ENCODE measurements at regions not wholly inside any gene's neighbourhood (a gene's known extent, or its start where the extent isn't known, plus 50 kb on each side); places are given as distances from the start of the nearest gene placed in this dataset.

DNA sequence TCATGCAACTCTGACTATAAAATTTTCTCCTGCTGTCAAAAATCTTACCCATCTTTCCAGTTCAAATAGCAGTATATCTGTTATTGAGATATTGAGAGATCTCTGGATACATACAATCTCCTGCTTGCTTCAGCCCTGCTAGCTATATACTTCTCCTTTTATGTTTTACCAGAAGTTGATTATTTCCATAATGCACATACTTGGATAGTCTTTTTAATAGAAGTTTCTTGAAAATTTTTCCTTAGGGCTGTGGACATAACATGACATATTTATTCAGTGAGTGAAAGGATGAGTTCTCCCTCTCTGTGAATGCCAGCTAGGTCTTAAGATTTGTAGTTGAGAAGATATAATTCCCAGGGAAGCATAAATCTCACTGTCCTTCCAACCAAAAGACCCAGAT is 234.1 kb upstream of the NR3C2 start:
- no peak overlapping the region for H2AFZ ChIP-seq (ENCODE audit: low read depth)
- H4K20me1 ChIP-seq (ENCODE audit: insufficient read depth) = no peaks in the 10 kb centered on the region
- TF ChIP-seq CTCF (conservative IDR thresholded peaks at IDR 0.05; ENCODE audit: low read depth, low read length) = no peak
- no peak overlapping the region for H3K27ac ChIP-seq
- H3K27me3 ChIP-seq (ENCODE audit: insufficient read depth, low read depth) = no peaks in the 10 kb centered on the region
- H3K9ac ChIP-seq = no peak overlapping the region
- H3K4me3 ChIP-seq (IDR thresholded peaks at IDR 0.05; ENCODE audit: insufficient read depth, low read depth, low read length) = no peak overlapping the region
- no peaks in the 10 kb centered on the region for H3K36me3 ChIP-seq (ENCODE audit: insufficient read depth)
- H3K79me2 ChIP-seq (ENCODE audit: insufficient read depth, low read depth) = no peaks in the 10 kb centered on the region
- H3K4me2 ChIP-seq = no peak overlapping the region
- H3K4me1 ChIP-seq (ENCODE audit: low read depth, poor library complexity, severe bottlenecking) = no peaks in the 10 kb centered on the region

DNA sequence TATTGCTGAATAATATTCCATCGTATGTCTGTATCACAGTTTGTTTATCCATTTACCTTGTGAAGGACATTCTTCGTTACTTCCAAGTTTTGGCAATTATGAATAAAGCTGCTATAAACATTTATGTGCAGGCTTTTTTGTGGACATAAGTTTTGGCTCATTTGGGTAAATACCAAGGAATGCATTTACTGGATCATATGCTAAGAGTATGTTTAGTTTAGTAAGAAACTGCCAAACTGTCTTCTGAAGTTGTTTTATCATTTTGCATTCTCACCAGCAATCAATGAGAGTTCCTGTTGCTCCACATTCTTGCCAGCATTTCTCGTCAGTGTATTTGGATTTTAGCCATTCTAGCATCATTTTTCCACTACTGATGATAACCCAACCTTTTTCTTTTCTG is 232.7 kb upstream of the NR3C2 start:
- Histone ChIP-seq H3K4me1 (ENCODE audit: low read depth, poor library complexity, severe bottlenecking) (no peaks in the 10 kb centered on the region), H3K27me3 (ENCODE audit: insufficient read depth, low read depth) (no peaks in the 10 kb centered on the region), H3K4me2 (no peak overlapping the region), H3K27ac (no peak overlapping the region), H3K36me3 (ENCODE audit: insufficient read depth) (no peaks in the 10 kb centered on the region), H4K20me1 (ENCODE audit: insufficient read depth) (no peaks in the 10 kb centered on the region), H2AFZ (ENCODE audit: low read depth) (no peak overlapping the region), H3K9ac (no peak overlapping the region), H3K4me3 (IDR thresholded peaks at IDR 0.05; ENCODE audit: insufficient read depth, low read depth, low read length) (no peak overlapping the region), H3K79me2 (ENCODE audit: insufficient read depth, low read depth) (no peaks in the 10 kb centered on the region)
- no peak for TF ChIP-seq CTCF (conservative IDR thresholded peaks at IDR 0.05; ENCODE audit: low read depth, low read length)

DNA sequence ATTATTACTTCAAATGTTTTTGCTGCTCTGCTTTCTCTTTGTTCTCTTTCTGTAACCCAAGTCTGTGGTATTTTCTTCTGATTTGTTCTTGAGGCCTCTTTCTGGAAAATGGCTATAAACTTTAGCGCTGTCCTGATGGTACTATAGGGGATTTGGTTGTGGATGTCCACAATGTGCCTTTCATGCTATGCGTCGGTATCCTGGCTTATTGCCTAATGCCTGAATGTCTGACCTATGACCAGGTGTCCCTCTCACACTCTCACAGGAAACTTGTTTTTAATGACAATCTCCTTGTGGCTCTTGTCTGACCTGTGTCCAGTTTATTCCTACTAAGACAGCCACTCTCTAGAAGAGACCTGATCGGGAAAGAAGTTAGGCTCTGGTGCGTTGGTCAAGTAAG is 222.4 kb upstream of the NR3C2 start:
- H3K27me3 ChIP-seq (ENCODE audit: insufficient read depth, low read depth) = no peaks in the 10 kb centered on the region
- no peak overlapping the region for H2AFZ ChIP-seq (ENCODE audit: low read depth)
- no peak overlapping the region for H3K4me3 ChIP-seq (IDR thresholded peaks at IDR 0.05; ENCODE audit: insufficient read depth, low read depth, low read length)
- no peaks in the 10 kb centered on the region for H3K4me1 ChIP-seq (ENCODE audit: low read depth, poor library complexity, severe bottlenecking)
- H3K9ac ChIP-seq = no peak overlapping the region
- H4K20me1 ChIP-seq (ENCODE audit: insufficient read depth) = no peaks in the 10 kb centered on the region
- H3K36me3 ChIP-seq (ENCODE audit: insufficient read depth) = no peaks in the 10 kb centered on the region
- no peak overlapping the region for H3K4me2 ChIP-seq
- H3K27ac ChIP-seq = no peak overlapping the region
- TF ChIP-seq CTCF (conservative IDR thresholded peaks at IDR 0.05; ENCODE audit: low read depth, low read length) = no peak
- H3K79me2 ChIP-seq (ENCODE audit: insufficient read depth, low read depth) = no peaks in the 10 kb centered on the region

DNA sequence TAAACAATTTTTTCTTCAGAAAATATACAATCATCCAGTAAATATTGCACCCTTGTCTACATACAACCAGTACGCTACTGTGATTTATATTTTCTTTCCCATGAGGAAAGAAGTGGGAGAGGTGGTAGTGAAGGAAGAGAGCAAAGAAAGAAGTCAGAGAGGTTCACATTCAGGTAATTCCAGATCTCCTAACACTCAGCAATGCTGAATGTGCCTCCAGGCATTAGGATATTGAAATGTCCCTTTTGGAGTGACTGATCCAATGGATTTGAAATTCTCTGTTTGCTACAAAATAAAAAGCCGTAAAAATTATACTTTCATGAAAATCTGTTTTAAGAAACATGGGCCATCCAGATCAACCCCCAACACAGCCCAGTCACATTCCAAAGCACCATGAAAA is 211.9 kb upstream of the NR3C2 start:
- H3K9ac ChIP-seq = no peak overlapping the region
- H3K4me1 ChIP-seq (ENCODE audit: low read depth, poor library complexity, severe bottlenecking) = peaks cover 9% of the 10 kb centered on the region
- no peak overlapping the region for H3K4me2 ChIP-seq
- no peaks in the 10 kb centered on the region for H4K20me1 ChIP-seq (ENCODE audit: insufficient read depth)
- H3K36me3 ChIP-seq (ENCODE audit: insufficient read depth) = no peaks in the 10 kb centered on the region
- H3K27me3 ChIP-seq (ENCODE audit: insufficient read depth, low read depth) = no peaks in the 10 kb centered on the region
- H3K27ac ChIP-seq = no peak overlapping the region
- no peak overlapping the region for H2AFZ ChIP-seq (ENCODE audit: low read depth)
- TF ChIP-seq CTCF (conservative IDR thresholded peaks at IDR 0.05; ENCODE audit: low read depth, low read length) = no peak
- no peaks in the 10 kb centered on the region for H3K79me2 ChIP-seq (ENCODE audit: insufficient read depth, low read depth)
- no peak overlapping the region for H3K4me3 ChIP-seq (IDR thresholded peaks at IDR 0.05; ENCODE audit: insufficient read depth, low read depth, low read length)

GRCh38 chr4:148653681-148654080 is 211.5 kb upstream of the NR3C2 start:
- Histone ChIP-seq H3K27me3 (ENCODE audit: insufficient read depth, low read depth) (no peaks in the 10 kb centered on the region), H3K27ac (no peak overlapping the region), H3K4me3 (IDR thresholded peaks at IDR 0.05; ENCODE audit: insufficient read depth, low read depth, low read length) (no peak overlapping the region), H3K4me2 (no peak overlapping the region), H4K20me1 (ENCODE audit: insufficient read depth) (no peaks in the 10 kb centered on the region), H3K9ac (no peak overlapping the region), H2AFZ (ENCODE audit: low read depth) (no peak overlapping the region), H3K79me2 (ENCODE audit: insufficient read depth, low read depth) (no peaks in the 10 kb centered on the region), H3K4me1 (ENCODE audit: low read depth, poor library complexity, severe bottlenecking) (peaks cover 7% of the 10 kb centered on the region), H3K36me3 (ENCODE audit: insufficient read depth) (no peaks in the 10 kb centered on the region)
- TF ChIP-seq CTCF (conservative IDR thresholded peaks at IDR 0.05; ENCODE audit: low read depth, low read length) = no peak
